NOMO-1 treated with dmso at 0.1 percent for 144 hours (cell line): ENCODE measurements at regions not wholly inside any gene's neighbourhood (a gene's known extent, or its start where the extent isn't known, plus 50 kb on each side); places are given as distances from the start of the nearest gene placed in this dataset.
"Not testable (repeated sequence)": the region's sequence is repeated elsewhere in the genome, so short reads cannot be mapped to it uniquely, and the experiment has no call there.

Experiments
- DNase-seq: peaks from one replicate; lab custom pipeline; 2025; ENCODE audit not compliant: unreplicated experiment; lab: John Stamatoyannopoulos, UW

GRCh38 chr11:134734894-134735293 is 322.9 kb upstream of the B3GAT1 start:
- no peak for DNase-seq

- no peak for DNase-seq
These were observed 322.3 kb upstream of the B3GAT1 start for GRCh38 chr11:134734141-134734845.

- DNase-seq = no peak
These were observed 321.6 kb upstream of the B3GAT1 start for GRCh38 chr11:134733646-134734045.

- DNase-seq = no peak
These were observed 319.3 kb upstream of the B3GAT1 start for GRCh38 chr11:134731213-134731961.

GRCh38 chr11:134730561-134731212 is 318.6 kb upstream of the B3GAT1 start:
- no peak for DNase-seq

GRCh38 chr11:134730101-134730500 is 318.1 kb upstream of the B3GAT1 start:
- no peak for DNase-seq

GRCh38 chr11:134728186-134728585 is 316.1 kb upstream of the B3GAT1 start:
- DNase-seq = no peak

- DNase-seq = no peak
These were observed 315.6 kb upstream of the B3GAT1 start for GRCh38 chr11:134727636-134728035.

- peak; percentile 7 for DNase-seq
These were observed 315.2 kb upstream of the B3GAT1 start for GRCh38 chr11:134727204-134727603.

- DNase-seq = no peak
These were observed 313.9 kb upstream of the B3GAT1 start for GRCh38 chr11:134725716-134726639.

GRCh38 chr11:134725211-134725610 is 313.2 kb upstream of the B3GAT1 start:
- no peak for DNase-seq

- DNase-seq = no peak
These were observed 312.7 kb upstream of the B3GAT1 start for GRCh38 chr11:134724779-134725140.

- no peak for DNase-seq
These were observed 312.2 kb upstream of the B3GAT1 start for GRCh38 chr11:134724106-134724778.

GRCh38 chr11:134720691-134721070 is 308.6 kb upstream of the B3GAT1 start:
- DNase-seq = not testable (repeated sequence)

GRCh38 chr11:134719940-134720690 is 308.1 kb upstream of the B3GAT1 start:
- not testable (repeated sequence) for DNase-seq

- no peak for DNase-seq
These were observed 307.4 kb upstream of the B3GAT1 start for GRCh38 chr11:134719397-134719796.

GRCh38 chr11:134716582-134716981 is 304.5 kb upstream of the B3GAT1 start:
- no peak for DNase-seq

GRCh38 chr11:134714021-134714656 is 302.1 kb upstream of the B3GAT1 start:
- DNase-seq = no peak
